ENCODE measurements at regions not wholly inside any gene's neighbourhood (a gene's known extent, or its start where the extent isn't known, plus 50 kb on each side); places are given as distances from the start of the nearest gene placed in this dataset.
"Not testable (repeated sequence)": the region's sequence is repeated elsewhere in the genome, so short reads cannot be mapped to it uniquely, and the experiment has no call there.

GRCh38 chr3:163347944-163348343, 1730.4 kb downstream of the SI start:
- no peak for DNase-seq

- DNase-seq, result no peak
Measured at GRCh38 chr3:163335429-163335828, 1742.9 kb downstream of the SI start.

DNA sequence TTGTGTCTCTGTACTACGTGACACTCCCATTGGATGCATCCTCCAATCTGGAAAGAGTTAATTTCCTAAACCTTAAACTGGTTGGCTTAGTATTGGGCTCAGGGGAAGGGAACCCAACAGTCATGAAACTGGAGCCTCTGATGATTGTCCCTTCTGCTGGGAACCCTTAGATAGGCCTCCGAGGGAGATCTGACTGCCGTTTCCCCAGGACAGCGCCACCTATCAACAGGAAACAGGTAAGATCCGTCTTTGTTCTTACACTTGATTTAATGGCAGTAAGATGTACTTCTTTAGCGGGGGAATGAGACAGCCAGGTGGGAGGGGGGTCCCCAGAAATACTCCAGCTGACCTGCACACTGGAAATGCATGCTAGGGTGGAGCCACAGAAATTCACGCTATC, 1749.6 kb downstream of the SI start:
- no peak for DNase-seq

DNA sequence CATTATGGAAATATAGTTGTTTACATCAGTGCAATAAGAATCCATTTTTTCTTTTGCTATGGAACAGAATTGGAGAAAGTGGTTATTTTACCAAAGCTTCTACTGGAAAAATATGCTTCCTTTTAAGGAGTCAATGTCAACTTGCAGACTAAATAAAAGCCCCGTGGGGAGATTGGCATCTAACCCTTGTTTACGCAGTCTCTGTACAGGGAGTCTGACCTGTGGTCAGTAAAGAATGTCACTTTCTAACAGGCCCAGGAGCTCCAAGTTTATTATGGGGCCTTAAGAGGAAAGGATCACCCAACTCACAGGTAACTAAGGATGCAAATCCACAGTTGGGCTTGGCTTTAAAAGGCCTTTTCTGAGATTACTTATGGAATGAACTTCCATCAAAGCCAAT, 1751.2 kb downstream of the SI start:
- no peak for DNase-seq

DNA sequence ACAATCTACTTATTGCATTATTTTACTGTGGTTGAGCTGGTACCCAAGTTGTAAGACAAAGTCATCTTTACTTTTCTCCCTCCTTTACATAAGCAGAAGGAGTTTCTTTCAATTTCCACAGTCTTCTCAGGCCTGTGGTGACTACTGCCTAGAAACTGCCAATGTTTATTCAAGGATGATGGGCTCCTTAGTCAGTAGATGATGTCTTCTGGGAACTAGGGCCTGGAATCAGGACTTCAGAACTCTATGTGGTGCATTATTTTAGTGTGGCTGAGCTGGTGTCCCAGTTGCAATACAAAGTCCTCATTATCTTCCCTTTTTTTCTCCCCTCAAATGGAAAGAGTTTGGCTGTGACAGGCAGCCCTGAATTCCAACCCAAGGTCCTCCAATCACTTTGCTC, 1762.5 kb downstream of the SI start:
- DNase-seq, result no peak

GRCh38 chr3:163306405-163306804, 1771.9 kb downstream of the SI start:
- DNase-seq, result no peak

DNA sequence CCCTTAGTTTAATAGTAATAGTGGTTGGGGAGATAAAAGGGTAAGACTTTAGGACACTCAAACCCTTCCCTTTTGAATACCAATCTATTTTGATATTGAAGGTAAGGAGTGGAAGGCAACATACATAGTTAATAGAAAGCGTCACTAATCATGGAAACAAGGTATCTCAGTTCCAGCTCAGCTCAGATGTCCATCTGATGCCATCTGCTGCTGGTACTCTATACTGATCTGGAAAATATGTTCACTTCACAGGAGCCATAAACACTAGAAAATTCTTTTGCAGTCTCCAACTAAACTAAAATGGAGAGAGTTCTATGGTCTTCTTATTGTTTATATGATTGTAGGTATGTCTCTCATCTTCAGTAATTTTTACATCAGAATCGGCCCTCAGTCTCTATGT, 1777.1 kb downstream of the OTOL1 start:
- no peak for DNase-seq

- no peak for DNase-seq
Measured at GRCh38 chr3:163266731-163267130, 1770.1 kb downstream of the OTOL1 start.

DNA sequence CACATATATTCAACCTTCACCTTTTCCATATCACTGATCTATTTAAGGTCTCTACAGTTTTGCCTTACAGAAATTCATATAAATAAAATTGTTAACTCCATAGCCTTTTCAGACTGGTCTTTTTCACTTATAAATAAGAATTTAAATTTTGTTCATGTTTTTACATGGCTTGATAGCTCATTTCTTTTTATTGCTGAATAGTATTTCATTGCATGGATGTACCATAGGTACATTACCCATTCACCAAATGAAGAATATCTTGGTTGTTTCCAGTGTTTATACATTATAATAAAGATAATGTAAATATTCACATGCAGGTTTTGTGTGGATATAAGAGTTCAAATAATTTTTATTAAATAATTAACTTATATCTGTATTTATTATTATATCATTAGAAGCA, 1765.0 kb downstream of the OTOL1 start:
- DNase-seq, result no peak

GRCh38 chr3:163261056-163261455, 1764.4 kb downstream of the OTOL1 start:
- DNase-seq, result no peak

DNA sequence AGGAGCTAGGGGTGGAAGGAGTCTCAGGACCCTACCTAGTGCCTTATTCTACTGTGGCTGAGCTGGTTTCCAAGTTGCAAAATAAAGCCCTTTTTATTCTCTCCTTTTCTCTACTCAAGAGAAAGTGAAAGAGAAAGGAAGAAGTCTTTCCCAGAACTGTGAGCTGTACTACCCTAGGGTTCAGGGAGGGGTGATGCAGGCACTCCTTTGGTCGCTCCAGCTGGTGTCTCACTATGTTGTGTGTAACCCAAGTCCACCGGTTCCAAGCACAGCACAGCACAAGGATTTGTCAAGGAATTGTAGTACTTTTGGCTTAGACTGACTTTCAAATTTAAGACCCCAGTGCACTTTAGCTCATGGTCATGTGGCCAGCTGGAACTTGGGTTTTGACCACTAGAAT, 1721.7 kb downstream of the OTOL1 start:
- no peak for DNase-seq

- no peak for DNase-seq
Measured at GRCh38 chr3:163213838-163214237, 1717.2 kb downstream of the OTOL1 start.

- DNase-seq, result no peak
Measured at GRCh38 chr3:163196815-163197374, 1700.3 kb downstream of the OTOL1 start.

DNA sequence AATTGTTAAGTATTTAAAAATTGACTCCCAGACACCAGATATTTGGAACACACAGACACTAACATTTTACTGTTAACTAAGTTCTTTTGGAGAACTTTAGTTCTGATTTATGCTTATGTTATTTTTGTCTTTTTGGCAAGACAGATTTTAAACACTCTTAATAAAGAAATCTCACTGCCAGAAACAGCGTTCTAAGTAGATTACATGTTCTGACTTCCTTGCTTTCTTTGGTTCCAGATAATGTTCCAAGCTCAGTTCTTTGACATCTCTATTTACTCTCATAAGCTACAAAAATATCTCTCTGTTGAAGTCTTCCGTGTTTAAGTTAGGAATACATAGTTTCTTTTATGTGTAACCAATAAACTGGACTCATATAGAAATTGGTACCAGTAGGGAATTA, 1699.6 kb downstream of the OTOL1 start:
- DNase-seq, result no peak

- DNase-seq, result no peak
Measured at GRCh38 chr3:163185721-163186350, 1689.2 kb downstream of the OTOL1 start.

- no peak for DNase-seq
Measured at GRCh38 chr3:163175970-163176369, 1679.4 kb downstream of the OTOL1 start.

DNA sequence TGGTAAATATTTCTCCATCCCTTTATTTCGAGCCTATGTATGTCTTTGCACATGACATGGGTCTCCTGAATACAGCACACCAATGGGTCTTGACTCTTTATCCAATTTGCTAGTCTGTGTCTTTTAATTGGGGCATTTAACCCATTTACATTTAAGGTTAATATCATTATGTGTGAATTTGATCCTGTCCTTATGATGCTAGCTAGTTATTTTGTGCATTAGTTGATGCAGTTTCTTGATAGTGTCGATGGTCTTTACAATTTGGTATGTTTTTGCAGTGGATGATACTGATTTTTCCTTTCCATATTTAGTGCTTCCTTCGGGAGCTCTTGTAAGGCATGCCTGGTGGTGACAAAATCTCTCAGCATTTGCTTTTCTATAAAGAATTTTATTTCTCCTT, 1675.9 kb downstream of the OTOL1 start:
- DNase-seq, result not testable (repeated sequence)

GRCh38 chr3:163166197-163166596, 1669.6 kb downstream of the OTOL1 start:
- DNase-seq, result no peak

DNA sequence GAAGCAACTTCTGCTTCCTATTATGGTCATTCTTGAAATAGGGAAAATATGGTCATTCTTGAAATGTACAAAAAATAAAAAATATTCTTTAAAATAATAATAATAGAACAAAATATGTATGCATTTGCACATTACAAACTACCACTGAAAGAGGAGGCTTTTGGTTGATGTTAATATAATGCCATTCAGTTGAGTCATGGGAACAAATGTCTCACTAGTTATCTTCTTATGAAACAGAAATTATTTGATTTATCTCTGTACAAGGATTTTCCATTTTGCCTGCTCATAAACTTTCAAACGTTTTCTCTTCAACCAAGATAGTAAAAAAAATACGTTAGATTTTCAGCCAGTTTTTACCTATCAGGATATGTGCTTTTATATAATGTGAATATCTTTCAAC, 1662.7 kb downstream of the OTOL1 start:
- DNase-seq, result no peak

DNA sequence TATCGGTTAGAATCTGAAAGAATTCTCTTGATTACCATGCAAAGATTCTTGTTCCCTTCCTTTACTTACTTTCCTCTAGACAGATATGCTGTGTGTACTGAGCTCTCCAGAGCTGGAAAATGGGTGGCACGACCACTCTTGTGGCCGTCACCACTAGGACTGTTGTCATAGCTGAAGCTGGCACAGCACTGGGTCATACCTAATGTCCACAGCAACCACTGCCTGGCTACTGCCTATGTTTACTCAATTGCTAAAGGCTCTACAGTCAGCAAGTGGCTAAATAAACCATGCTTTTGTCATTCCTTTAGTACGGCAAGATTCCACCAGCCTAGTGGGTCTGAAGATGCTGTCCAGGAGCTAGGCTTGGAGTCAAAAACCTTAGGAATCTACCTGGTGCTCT, 1643.0 kb downstream of the OTOL1 start:
- no peak for DNase-seq

DNA sequence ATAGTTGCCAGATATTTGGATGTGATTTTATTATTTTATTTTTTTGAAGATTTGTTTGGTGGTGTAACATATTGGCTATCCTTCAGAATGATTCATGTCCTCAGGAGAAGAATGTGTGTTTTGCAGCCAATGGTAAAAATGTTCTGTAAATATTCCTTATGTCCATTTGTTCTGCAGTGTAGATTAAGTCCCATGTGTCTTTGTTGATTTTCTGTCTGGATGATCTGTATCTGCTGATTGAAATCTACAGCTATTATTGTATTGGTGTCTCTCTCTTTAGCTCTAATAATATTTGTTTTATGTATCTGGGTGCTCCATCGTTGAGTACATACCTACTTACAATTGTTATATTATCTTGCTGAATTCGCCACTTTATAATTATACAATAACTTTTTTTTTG, 1641.7 kb downstream of the OTOL1 start:
- no peak for DNase-seq

- DNase-seq, result no peak
Measured at GRCh38 chr3:163132111-163132510, 1635.5 kb downstream of the OTOL1 start.

DNA sequence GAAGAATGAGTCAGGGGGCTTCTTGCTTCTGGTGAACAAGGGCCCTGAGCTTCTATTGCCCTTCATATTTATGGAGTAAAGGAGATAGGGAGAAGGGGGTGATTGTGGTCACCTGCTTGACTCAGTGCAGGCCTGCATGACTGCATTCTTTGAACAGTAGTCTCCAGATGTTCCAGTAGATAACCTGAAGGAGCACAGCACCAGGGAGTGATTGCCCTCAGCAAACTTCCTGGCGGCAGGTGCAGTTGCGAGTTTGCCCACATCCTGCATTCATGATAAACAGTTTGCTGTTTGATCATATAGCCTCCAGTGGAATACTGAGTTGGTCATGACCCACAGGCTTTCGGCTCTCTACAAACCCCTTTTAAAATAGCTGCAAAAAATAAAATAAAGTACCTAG, 1632.7 kb downstream of the OTOL1 start:
- DNase-seq, result no peak

GRCh38 chr3:163126115-163126514, 1629.5 kb downstream of the OTOL1 start:
- no peak for DNase-seq

Measured in activated CD4-positive, alpha-beta T cell treated with anti-CD3 and anti-CD28 coated beads, Interleukin-10, Interleukin-2, amounts not matched to agents 100 ng/mL and 50 ng/mL, durations not matched to agents 16 hours and 8 hours (primary cell).